CD14-positive monocyte (primary cell): ENCODE measurements at regions not wholly inside any gene's neighbourhood (a gene's known extent, or its start where the extent isn't known, plus 50 kb on each side); places are given as distances from the start of the nearest gene placed in this dataset.

Experiments
- DNase-seq, 3 donors: peaks; one replicate each; pipeline ENCODE4 v3.0.0-alpha.2; 2011 to 2022
- H2AFZ ChIP-seq: 2 replicates; pipeline ENCODE4 v1.6.0; 2012; ENCODE audit warnings: mild to moderate bottlenecking, low read depth, low read length, inconsistent platforms; ENCODE audit not compliant: insufficient read depth, poor library complexity, severe bottlenecking
- H3K27ac ChIP-seq, 2 donors: 1 replicate in 1 of 2; 2 replicates in 1 of 2; pipeline ENCODE4 v1.5.1; 2012 to 2013; ENCODE audit warnings: low read length in 2 of 2, control low read depth in 1 of 2, inconsistent platforms in 1 of 2, low read depth in 1 of 2, mild to moderate bottlenecking in 1 of 2
- H3K27me3 ChIP-seq, 2 donors: one replicate each; pipeline versions ENCODE4 v1.6.0 to v1.6.1; 2011 to 2013; ENCODE audit warnings: low read length in 2 of 2; ENCODE audit not compliant: control insufficient read depth in 2 of 2, insufficient read depth in 2 of 2
- H3K36me3 ChIP-seq, 2 donors: replicated peaks in 1 of 2; 1 replicate in 1 of 2; 2 replicates in 1 of 2; pipeline versions ENCODE4 v1.5.1 to v1.6.1; 2012 to 2013; ENCODE audit warnings: low read length in 2 of 2, control low read depth in 1 of 2, inconsistent platforms in 1 of 2, mild to moderate bottlenecking in 1 of 2; ENCODE audit not compliant: insufficient read depth in 2 of 2, control insufficient read depth in 1 of 2
- H3K4me1 ChIP-seq, 2 donors: 1 replicate in 1 of 2; 2 replicates in 1 of 2; pipeline versions ENCODE4 v1.5.1 to v1.6.1; 2012 to 2013; ENCODE audit warnings: low read length in 2 of 2, control low read depth in 1 of 2, inconsistent platforms in 1 of 2, mild to moderate bottlenecking in 1 of 2, moderate library complexity in 1 of 2; ENCODE audit not compliant: insufficient read depth in 2 of 2, control insufficient read depth in 1 of 2
- H3K4me2 ChIP-seq: replicated peaks from 2 replicates; pipeline ENCODE3; 2012; ENCODE audit warnings: low read length, moderate library complexity, mild to moderate bottlenecking; ENCODE audit not compliant: poor library complexity, severe bottlenecking; ENCODE audit errors: extremely low read depth
- H3K4me3 ChIP-seq, 3 experiments: fragments of 200-600 bp in 1 of 3; sonication (generic) in 1 of 3; replicated peaks in 1 of 3; 1 replicate in 2 of 3; 2 replicates in 1 of 3; pipeline ENCODE4 v1.5.1; 2011 to 2013; ENCODE audit warnings: low read length in 3 of 3, mild to moderate bottlenecking in 3 of 3, control low read depth in 2 of 3, low read depth in 2 of 3, inconsistent platforms in 1 of 3, moderate library complexity in 1 of 3
- H3K79me2 ChIP-seq: 2 replicates; pipeline ENCODE4 v1.6.0; 2012; ENCODE audit warnings: mild to moderate bottlenecking, control low read depth, inconsistent platforms, low read length, moderate library complexity; ENCODE audit not compliant: insufficient read depth
- H3K9ac ChIP-seq: 2 replicates; pipeline ENCODE4 v1.6.0; 2017; ENCODE audit warnings: low read length, mild to moderate bottlenecking; ENCODE audit not compliant: insufficient read depth, poor library complexity, severe bottlenecking
- H3K9me3 ChIP-seq, 2 donors: replicated peaks in 1 of 2; 1 replicate in 1 of 2; 2 replicates in 1 of 2; pipeline versions ENCODE4 v1.5.1 to v1.6.1; 2012 to 2013; ENCODE audit warnings: low read length in 2 of 2, control low read depth in 1 of 2; ENCODE audit not compliant: control insufficient read depth in 1 of 2, insufficient read depth in 1 of 2
- H4K20me1 ChIP-seq: 2 replicates; pipeline ENCODE4 v1.6.0; 2012; ENCODE audit warnings: mild to moderate bottlenecking, low read length, control low read depth, moderate library complexity; ENCODE audit not compliant: insufficient read depth
- H3K27ac Mint-ChIP-seq, 7 donors: one replicate each; pipeline ENCODE4 v1.8.0; 2020; ENCODE audit warnings: mild to moderate bottlenecking in 7 of 7, mixed read lengths in 7 of 7, moderate library complexity in 6 of 7, inconsistent platforms in 2 of 7
- H3K27me3 Mint-ChIP-seq, 3 donors: one replicate each; pipeline ENCODE4 v1.8.0; 2021 to 2022; ENCODE audit warnings: low read depth in 3 of 3, mild to moderate bottlenecking in 3 of 3, mixed read lengths in 3 of 3, moderate library complexity in 3 of 3, inconsistent platforms in 1 of 3
- H3K36me3 Mint-ChIP-seq, 2 donors: one replicate each; pipeline ENCODE4 v1.8.0; 2020; ENCODE audit warnings: mixed read lengths in 2 of 2, inconsistent platforms in 1 of 2, mild to moderate bottlenecking in 1 of 2
- H3K4me1 Mint-ChIP-seq: one replicate; pipeline ENCODE4 v1.8.0; 2020; ENCODE audit warnings: mild to moderate bottlenecking, mixed read lengths
- H3K4me3 Mint-ChIP-seq, 2 donors: one replicate each; pipeline ENCODE4 v1.8.0; 2020; ENCODE audit warnings: mild to moderate bottlenecking in 2 of 2, mixed read lengths in 2 of 2, moderate library complexity in 1 of 2
- H3K9me3 Mint-ChIP-seq, 7 donors: one replicate each; pipeline ENCODE4 v1.8.0; 2020 to 2022; ENCODE audit warnings: mixed read lengths in 7 of 7, mild to moderate bottlenecking in 6 of 7, moderate library complexity in 6 of 7, inconsistent platforms in 2 of 7
- CTCF ChIP-seq: fragments of 200-600 bp; IDR thresholded peaks from one replicate; pipeline ENCODE4 v1.8.0; 2022; ENCODE audit warnings: antibody characterized with exemption, mild to moderate bottlenecking
- WGBS: methylation state at CpG from one replicate; pipeline ENCODE4 v1.1.5; 2013; ENCODE audit warnings: missing lambda C conversion rate; ENCODE audit not compliant: insufficient coverage; 5-methylcytosine and 5-hydroxymethylcytosine counted together
- intact Hi-C, 2 donors: fragments of 100-400 bp; cut with micrococcal nuclease; formaldehyde crosslinking; loops; one replicate each; pipeline versions ENCODE4 v1.15.0 to v1.15.1; 2023

GRCh38 chr2:53512071-53512826, 255.4 kb upstream of the CHAC2 start:
- no peak for DNase-seq
- H3K27ac Mint-ChIP-seq = no peak overlapping the region
- H3K27me3 Mint-ChIP-seq = peaks cover 0 to 1% (median 0%) of the 10 kb centered on the region in 3 donors
- H2AFZ ChIP-seq = no peak overlapping the region
- no CpG with 5 or more reads among the region's 4 CpGs for WGBS
- no peaks in the 10 kb centered on the region for H3K4me1 Mint-ChIP-seq
- no peaks in the 10 kb centered on the region for H4K20me1 ChIP-seq
- H3K4me3 ChIP-seq = no peak overlapping the region
- peaks cover 0 to 3% of the 10 kb centered on the region in 2 donors for H3K9me3 ChIP-seq
- no peak overlapping the region for H3K9ac ChIP-seq
- no peaks in the 10 kb centered on the region for H3K79me2 ChIP-seq
- no peak overlapping the region for H3K4me2 ChIP-seq
- H3K36me3 ChIP-seq = no peaks in the 10 kb centered on the region
- no peak for TF ChIP-seq CTCF
- no peak overlapping the region for H3K27ac ChIP-seq
- intact Hi-C loops = no loop called here
- H3K27me3 ChIP-seq = no peaks in the 10 kb centered on the region
- H3K36me3 Mint-ChIP-seq = no peaks in the 10 kb centered on the region
- no peaks in the 10 kb centered on the region for H3K4me1 ChIP-seq
- H3K4me3 Mint-ChIP-seq = no peak overlapping the region
- H3K9me3 Mint-ChIP-seq = peaks cover 4 to 23% (median 6%) of the 10 kb centered on the region in 7 donors

- H3K27me3 ChIP-seq = no peaks in the 10 kb centered on the region
- no peak for TF ChIP-seq CTCF
- H3K9ac ChIP-seq = no peak overlapping the region
- Mint-ChIP-seq H3K4me1 (no peaks in the 10 kb centered on the region), H3K27ac (no peak overlapping the region), H3K9me3 (peaks cover 4 to 23% (median 6%) of the 10 kb centered on the region in 7 donors), H3K27me3 (peaks cover 0 to 2% (median 1%) of the 10 kb centered on the region in 3 donors), H3K4me3 (no peak overlapping the region), H3K36me3 (no peaks in the 10 kb centered on the region)
- H3K36me3 ChIP-seq = no peaks in the 10 kb centered on the region
- H3K27ac ChIP-seq = no peak overlapping the region
- no CpG with 5 or more reads among the region's 4 CpGs for WGBS
- H3K79me2 ChIP-seq = no peaks in the 10 kb centered on the region
- H3K4me3 ChIP-seq = no peak overlapping the region
- H3K4me1 ChIP-seq = no peaks in the 10 kb centered on the region
- no peaks in the 10 kb centered on the region for H4K20me1 ChIP-seq
- intact Hi-C loops = no loop called here
- no peak for DNase-seq
- H2AFZ ChIP-seq = no peak overlapping the region
- H3K9me3 ChIP-seq = peaks cover 0 to 3% of the 10 kb centered on the region in 2 donors
- H3K4me2 ChIP-seq = no peak overlapping the region
These were observed 256.1 kb upstream of the CHAC2 start for GRCh38 chr2:53511549-53511948.
